Gastrocnemius medialis (tissue), 4 donors: ENCODE measurements at regions not wholly inside any gene's neighbourhood (a gene's known extent, or its start where the extent isn't known, plus 50 kb on each side); places are given as distances from the start of the nearest gene placed in this dataset.

Experiments used
- ATAC-seq, 2 donors: fragments of 150-250 bp; one replicate each; pipeline ENCODE4 v1.9.1; 2016
- DNase-seq, 2 donors: peaks; one replicate each; pipeline ENCODE4 v3.0.0-alpha.2; 2019
- H3K27ac ChIP-seq, 4 donors: fragments of 200-600 bp; sonication (generic); 1 replicate in 1 of 4; 2 replicates in 3 of 4; pipeline ENCODE4 v1.5.1; 2016 to 2018; ENCODE audit warnings: mild to moderate bottlenecking in 2 of 4, moderate library complexity in 1 of 4
- H3K27me3 ChIP-seq, 3 donors: fragments of 200-600 bp; sonication (generic) in 2 of 3; 1 replicate in 1 of 3; 2 replicates in 2 of 3; pipeline versions ENCODE4 v1.5.1 to v1.6.0; 2016 to 2019; ENCODE audit warnings: mild to moderate bottlenecking in 1 of 3, moderate library complexity in 1 of 3
- H3K36me3 ChIP-seq, 2 donors: fragments of 200-600 bp; sonication (generic) in 1 of 2; one replicate each; pipeline ENCODE4 v1.5.1; 2017 to 2018
- H3K4me1 ChIP-seq, 2 donors: fragments of 200-600 bp; sonication (generic) in 1 of 2; one replicate each; pipeline ENCODE4 v1.5.1; 2016 to 2017; ENCODE audit warnings: mild to moderate bottlenecking in 2 of 2
- H3K4me3 ChIP-seq, 4 donors: fragments of 200-600 bp; sonication (generic) in 3 of 4; 1 replicate in 1 of 4; 2 replicates in 3 of 4; pipeline ENCODE4 v1.5.1; 2016 to 2019; ENCODE audit warnings: mild to moderate bottlenecking in 2 of 4
- H3K9me3 ChIP-seq, 3 donors: fragments of 200-600 bp; sonication (generic) in 2 of 3; 1 replicate in 1 of 3; 2 replicates in 2 of 3; pipeline ENCODE4 v1.5.1; 2016 to 2019
- POLR2A ChIP-seq, 2 donors: fragments of 450-650 bp; IDR thresholded peaks; one replicate each; pipeline ENCODE4 v1.6.1; 2017; ENCODE audit warnings: antibody characterized with exemption in 2 of 2, mild to moderate bottlenecking in 2 of 2, moderate library complexity in 2 of 2
- in situ Hi-C, 4 donors: fragments of 200-750 bp; cut with MboI; loops; one replicate each; pipeline versions ENCODE4 v1.15.0 to v1.8.0; 2017; ENCODE audit warnings: low sequenced_read_pairs in 4 of 4
- intact Hi-C: fragments of 100-400 bp; cut with DNase I; formaldehyde crosslinking; loops from one replicate; pipeline ENCODE4 v1.15.1; 2023; ENCODE audit warnings: low total_unique reads
- TF ChIP-seq, protein P1 (sequence below), 5 experiments: fragments of 450-650 bp in 3 of 5; fragments of 200-600 bp in 2 of 5; sonication (generic) in 2 of 5; IDR thresholded peaks in 4 of 5; conservative IDR thresholded peaks in 1 of 5; 1 replicate in 4 of 5; 2 replicates in 1 of 5; pipeline ENCODE4 v1.5.1; 2016 to 2019; ENCODE audit warnings: antibody characterized with exemption in 5 of 5, mild to moderate bottlenecking in 3 of 5, moderate library complexity in 3 of 5

- no peak overlapping the region for H3K27ac ChIP-seq
- no peaks in the 10 kb centered on the region for H3K27me3 ChIP-seq
- H3K4me1 ChIP-seq, result peaks cover 18 to 21% of the 10 kb centered on the region in 2 donors
- no peak for DNase-seq
- H3K9me3 ChIP-seq, result no peaks in the 10 kb centered on the region
- ATAC-seq, result no peak
- no peaks in the 10 kb centered on the region for H3K36me3 ChIP-seq
- in situ Hi-C loops (no loop called here), intact Hi-C loops (loop anchor here (10.0 kb wide), 1 partner anchor 197 kb away; no protein-coding TSS in a partner anchor)
- no peak overlapping the region for H3K4me3 ChIP-seq
- no peak for TF ChIP-seq POLR2A (IDR thresholded peaks at IDR 0.05)
- TF ChIP-seq, protein P1, sequence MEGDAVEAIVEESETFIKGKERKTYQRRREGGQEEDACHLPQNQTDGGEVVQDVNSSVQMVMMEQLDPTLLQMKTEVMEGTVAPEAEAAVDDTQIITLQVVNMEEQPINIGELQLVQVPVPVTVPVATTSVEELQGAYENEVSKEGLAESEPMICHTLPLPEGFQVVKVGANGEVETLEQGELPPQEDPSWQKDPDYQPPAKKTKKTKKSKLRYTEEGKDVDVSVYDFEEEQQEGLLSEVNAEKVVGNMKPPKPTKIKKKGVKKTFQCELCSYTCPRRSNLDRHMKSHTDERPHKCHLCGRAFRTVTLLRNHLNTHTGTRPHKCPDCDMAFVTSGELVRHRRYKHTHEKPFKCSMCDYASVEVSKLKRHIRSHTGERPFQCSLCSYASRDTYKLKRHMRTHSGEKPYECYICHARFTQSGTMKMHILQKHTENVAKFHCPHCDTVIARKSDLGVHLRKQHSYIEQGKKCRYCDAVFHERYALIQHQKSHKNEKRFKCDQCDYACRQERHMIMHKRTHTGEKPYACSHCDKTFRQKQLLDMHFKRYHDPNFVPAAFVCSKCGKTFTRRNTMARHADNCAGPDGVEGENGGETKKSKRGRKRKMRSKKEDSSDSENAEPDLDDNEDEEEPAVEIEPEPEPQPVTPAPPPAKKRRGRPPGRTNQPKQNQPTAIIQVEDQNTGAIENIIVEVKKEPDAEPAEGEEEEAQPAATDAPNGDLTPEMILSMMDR (IDR thresholded peaks at IDR 0.05 in 4 of 5, conservative IDR thresholded peaks at IDR 0.05 in 1 of 5), result no peak
These were observed 191.5 kb upstream of the BLID start for GRCh38 chr11:122307476-122308035.

- Histone ChIP-seq H3K4me3 (no peak overlapping the region), H3K27ac (no peak overlapping the region), H3K27me3 (no peaks in the 10 kb centered on the region), H3K4me1 (peaks cover 18% of the 10 kb centered on the region in 2 donors), H3K9me3 (no peaks in the 10 kb centered on the region), H3K36me3 (no peaks in the 10 kb centered on the region)
- TF ChIP-seq POLR2A (IDR thresholded peaks at IDR 0.05), result no peak
- TF ChIP-seq, protein P1 (IDR thresholded peaks at IDR 0.05 in 4 of 5, conservative IDR thresholded peaks at IDR 0.05 in 1 of 5), result no peak
- intact Hi-C loops (loop anchor here (10.0 kb wide), 1 partner anchor 198 kb away; no protein-coding TSS in a partner anchor), in situ Hi-C loops (no loop called here)
- ATAC-seq (no peak), DNase-seq (no peak)
These were observed 190.9 kb upstream of the BLID start for GRCh38 chr11:122306831-122307391.

DNA sequence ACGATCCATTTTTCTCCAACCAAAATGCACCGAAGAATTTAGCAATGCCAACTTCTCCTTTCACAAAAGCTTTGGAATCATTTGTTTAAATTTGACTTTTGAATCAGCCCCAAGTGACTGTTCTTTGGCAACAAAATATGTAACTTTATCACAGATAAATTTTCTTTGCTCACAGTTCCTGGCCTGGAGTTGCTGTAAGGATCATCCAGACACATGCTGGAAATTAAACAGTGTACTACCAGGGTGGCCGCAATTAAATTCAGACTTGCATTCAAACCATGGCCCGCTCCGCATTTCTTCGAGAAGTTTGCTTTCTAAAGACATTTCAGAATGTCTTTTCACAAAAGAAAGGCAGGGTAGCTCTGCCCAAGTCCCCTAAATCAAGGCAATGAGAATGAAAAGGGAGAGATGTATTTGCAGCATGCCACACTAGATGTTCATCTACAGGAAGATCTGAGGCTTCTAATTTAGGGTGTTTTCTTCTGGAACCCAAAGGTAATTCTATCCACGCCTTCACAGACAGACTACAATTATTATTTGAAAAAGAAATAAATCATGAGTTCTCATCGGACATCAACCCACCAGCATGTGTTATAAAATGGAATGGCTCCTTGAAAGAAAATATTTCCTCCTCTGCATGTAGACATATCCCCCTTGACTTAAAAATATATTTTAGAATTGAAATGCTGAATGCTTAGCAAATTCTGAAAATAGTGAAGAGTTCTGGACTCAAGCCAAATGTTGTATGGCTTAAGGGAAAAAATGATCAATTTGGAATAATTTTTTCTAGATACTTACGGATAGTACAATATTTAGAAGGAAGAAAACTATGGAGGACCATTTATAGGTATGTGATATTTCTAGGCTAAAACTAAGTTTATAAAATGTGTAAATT, 189.7 kb upstream of the BLID start:
- DNase-seq, result no peak

DNA sequence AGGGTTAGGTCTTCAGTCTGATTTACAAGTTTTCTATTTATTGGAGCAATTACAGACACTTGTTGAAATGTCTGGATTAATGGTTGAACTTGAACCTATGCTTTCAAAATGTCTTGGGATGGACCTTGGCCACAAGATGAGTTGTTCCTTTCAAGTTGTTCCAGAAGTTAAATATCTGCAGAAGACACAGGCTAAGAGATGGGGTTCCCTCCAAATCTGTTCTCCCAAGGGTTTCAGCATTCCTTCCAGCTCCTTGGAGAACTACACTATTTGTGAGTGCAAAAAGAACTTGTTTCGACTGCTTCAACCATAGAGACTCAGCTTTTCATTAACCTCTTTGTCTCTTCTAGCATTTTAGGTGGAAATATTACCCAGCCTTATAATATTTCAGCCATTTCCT, 189.0 kb upstream of the BLID start:
- ATAC-seq, result no peak
- no peaks in the 10 kb centered on the region for H3K36me3 ChIP-seq
- no peak overlapping the region for H3K4me3 ChIP-seq
- peaks cover 14 to 16% of the 10 kb centered on the region in 2 donors for H3K4me1 ChIP-seq
- TF ChIP-seq POLR2A (IDR thresholded peaks at IDR 0.05), result no peak
- TF ChIP-seq, protein P1 (IDR thresholded peaks at IDR 0.05 in 4 of 5, conservative IDR thresholded peaks at IDR 0.05 in 1 of 5), result no peak
- no peaks in the 10 kb centered on the region for H3K27me3 ChIP-seq
- intact Hi-C loops (loop anchor here (10.0 kb wide), 1 partner anchor 200 kb away; no protein-coding TSS in a partner anchor), in situ Hi-C loops (no loop called here)
- DNase-seq, result no peak
- H3K9me3 ChIP-seq, result no peaks in the 10 kb centered on the region
- no peak overlapping the region for H3K27ac ChIP-seq

More for the DNA sequence above, 189.7 kb upstream of the BLID start:
- Histone ChIP-seq H3K4me1 (peaks cover 14 to 18% of the 10 kb centered on the region in 2 donors), H3K27me3 (no peaks in the 10 kb centered on the region), H3K4me3 (no peak overlapping the region), H3K9me3 (no peaks in the 10 kb centered on the region), H3K36me3 (no peaks in the 10 kb centered on the region), H3K27ac (no peak overlapping the region)
- in situ Hi-C loops, result no loop called here
- TF ChIP-seq, protein P1 (IDR thresholded peaks at IDR 0.05 in 4 of 5, conservative IDR thresholded peaks at IDR 0.05 in 1 of 5), result no peak
- TF ChIP-seq POLR2A (IDR thresholded peaks at IDR 0.05), result no peak
- intact Hi-C loops, result loop anchor here (10.0 kb wide), 1 partner anchor 199 kb away; no protein-coding TSS in a partner anchor
- ATAC-seq, result no peak
